ENCODE measurements at regions not wholly inside any gene's neighbourhood (a gene's known extent, or its start where the extent isn't known, plus 50 kb on each side); places are given as distances from the start of the nearest gene placed in this dataset.
"Not testable (repeated sequence)": the region's sequence is repeated elsewhere in the genome, so short reads cannot be mapped to it uniquely, and the experiment has no call there.

DNA sequence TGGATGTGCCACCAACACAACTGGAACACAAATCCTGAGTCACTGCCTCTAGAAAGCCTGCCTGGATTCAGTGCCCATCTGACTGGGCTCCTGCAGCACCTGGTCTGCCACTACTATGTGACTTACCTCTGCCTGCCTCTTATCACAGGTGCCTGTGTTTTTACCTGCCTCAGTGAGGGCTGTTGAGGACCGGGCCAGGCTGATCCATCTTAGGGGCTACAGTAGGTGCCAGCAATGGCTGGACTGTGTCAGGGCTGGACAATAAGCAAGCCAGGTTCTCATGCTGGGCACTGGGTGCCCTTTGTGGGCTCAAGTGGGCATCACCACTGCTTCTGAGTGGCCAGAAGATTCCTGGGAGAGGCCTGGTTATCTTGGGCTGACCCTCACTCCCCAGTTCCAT lies 948.6 kb upstream of the TPTE start:
- not testable (repeated sequence) for DNase-seq (ENCODE audit: low spot score)

DNA sequence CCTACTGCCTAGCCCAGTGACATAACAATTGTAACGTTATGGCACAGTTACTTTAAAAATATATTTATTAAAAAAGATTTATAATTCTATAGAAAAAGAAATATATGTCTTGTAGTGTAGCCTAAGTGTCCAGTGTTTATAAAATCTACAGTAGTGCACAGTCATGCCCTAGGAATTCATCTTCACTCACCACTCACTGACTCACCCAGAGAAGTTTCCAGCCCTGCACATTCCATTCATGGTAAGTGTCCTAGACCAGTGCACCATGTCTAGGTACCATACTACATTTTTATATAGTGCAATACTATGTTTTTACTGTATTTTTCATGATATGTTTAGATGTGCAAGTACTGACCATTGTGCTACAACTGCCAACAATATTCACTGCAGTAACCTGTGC lies 947.9 kb upstream of the TPTE start:
- not testable (repeated sequence) for DNase-seq (ENCODE audit: low spot score)

DNA sequence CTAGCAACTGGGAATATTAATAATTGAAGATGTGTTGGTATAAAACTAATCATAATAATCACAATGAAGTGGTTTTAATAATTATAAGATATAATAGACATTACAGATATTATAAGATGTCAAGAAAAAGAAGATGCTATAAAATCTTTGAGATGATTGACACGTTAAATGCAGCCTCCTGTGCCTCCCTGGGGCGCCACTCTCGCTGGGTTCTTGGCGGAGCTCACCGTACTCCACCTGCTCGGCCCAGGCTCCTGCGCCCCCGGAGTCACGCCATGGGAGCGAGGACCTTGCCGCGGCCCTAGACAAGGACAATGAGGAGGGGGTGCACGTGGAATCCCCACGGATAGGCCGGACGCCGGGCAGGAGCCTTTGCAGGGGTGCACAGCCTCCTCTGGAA lies 942.1 kb upstream of the TPTE start:
- not testable (repeated sequence) for DNase-seq (ENCODE audit: low spot score)

DNA sequence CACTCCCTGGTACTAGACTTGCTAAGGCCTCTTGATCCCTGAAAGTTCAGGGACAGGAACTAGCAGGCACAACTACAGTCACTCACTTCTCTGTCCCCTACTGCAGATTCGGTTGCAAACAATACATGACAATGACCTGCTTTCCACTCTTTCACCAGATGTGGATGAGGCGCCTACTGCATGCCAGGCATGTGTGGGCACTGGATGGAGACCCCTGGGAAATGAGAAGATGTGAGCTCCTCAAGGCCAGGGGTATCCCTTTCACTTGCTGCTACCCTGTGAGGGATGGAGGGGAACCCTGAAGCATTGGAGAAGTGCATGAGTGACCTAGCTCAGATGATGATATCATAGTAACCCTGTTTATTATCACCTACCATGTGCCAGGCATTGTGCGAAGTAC lies 933.4 kb upstream of the TPTE start:
- DNase-seq (ENCODE audit: low spot score) = not testable (repeated sequence)

DNA sequence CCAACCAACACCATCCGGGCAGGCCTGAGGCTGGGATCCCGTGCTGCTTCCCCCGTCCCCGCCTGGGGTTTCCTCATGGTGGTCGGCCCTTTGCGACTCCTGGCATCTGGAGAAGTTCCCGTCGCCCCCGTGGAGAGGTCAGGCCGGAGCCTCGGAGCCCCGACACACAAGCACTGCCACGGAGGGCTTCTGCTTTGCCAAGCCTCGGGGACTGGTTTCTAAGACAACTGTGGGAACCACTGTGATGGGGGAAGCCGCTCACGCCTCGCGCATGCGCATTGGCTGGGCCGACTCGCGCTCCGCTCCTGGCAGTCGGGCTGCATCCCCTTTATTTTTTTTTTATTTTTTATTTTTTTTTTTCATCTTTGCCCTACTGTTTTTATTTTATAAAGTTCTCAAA lies 928.8 kb upstream of the TPTE start:
- not testable (repeated sequence) for DNase-seq (ENCODE audit: low spot score)

DNA sequence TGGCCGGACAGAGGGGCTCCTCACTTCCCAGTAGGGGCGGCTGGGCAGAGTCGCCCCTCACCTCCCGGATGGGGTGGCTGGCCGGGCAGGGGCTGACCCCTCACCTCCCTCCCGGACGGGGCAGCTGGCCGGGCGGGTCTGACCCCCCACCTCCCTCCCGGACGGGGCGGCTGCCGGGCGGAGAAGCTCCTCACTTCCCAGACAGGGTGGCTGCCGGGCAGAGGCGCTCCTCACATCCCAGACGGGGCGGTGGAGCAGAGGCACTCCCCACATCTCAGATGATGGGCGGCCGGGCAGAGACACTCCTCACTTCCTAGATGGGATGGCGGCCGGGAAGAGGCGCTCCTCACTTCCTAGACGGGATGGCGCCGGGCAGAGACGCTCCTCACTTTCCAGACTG lies 927.7 kb upstream of the TPTE start:
- not testable (repeated sequence) for DNase-seq (ENCODE audit: low spot score)

DNA sequence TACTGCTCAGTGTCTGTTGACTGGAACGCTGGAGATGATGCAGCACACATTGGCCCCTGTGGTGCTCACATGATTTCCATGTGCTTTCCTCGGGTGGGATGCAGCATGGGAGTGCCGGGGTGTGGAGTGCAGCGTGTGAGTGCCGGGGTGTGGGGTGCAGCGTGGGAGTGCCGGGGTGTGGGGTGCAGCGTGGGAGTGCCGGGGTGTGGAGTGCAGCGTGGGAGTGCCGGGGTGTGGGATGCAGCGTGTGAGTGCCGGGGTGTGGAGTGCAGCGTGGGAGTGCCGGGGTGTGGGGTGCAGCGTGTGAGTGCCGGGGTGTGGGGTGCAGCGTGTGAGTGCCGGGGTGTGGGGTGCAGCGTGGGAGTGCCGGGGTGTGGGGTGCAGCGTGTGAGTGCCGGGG lies 907.4 kb upstream of the TPTE start:
- not testable (repeated sequence) for DNase-seq (ENCODE audit: low spot score)

DNA sequence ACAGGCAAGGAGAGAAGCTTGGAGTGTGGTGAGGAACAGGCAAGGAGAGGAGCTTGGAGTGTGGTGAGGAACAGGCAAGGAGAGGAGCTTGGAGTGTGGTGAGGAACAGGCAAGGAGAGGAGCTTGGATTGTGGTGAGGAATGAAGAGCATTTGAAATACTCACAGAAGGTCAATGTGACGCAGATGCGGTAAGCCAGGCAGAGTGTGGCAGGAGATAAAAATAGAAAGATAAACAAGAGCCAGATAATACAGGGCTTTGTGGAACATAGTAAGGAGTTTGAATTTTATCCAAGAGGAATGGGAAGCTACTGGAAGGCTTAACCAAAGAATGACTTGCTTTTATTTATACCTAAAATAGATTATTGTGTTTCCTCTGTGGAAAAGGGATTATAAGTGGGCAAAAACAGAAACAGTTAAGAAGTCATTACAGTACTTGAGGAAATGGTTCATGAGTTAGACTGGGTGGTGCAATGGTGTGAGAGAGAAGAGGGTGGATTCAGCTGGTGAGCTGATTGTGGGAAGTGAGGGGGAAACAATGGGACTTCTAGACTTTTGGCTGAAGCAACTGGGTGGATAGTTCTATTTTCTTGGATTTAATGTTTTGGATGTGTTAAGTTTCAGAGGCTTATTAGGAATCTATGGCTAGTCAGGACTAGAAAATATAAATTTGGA lies 900.1 kb upstream of the TPTE start:
- not testable (repeated sequence) for DNase-seq (ENCODE audit: low spot score)

DNA sequence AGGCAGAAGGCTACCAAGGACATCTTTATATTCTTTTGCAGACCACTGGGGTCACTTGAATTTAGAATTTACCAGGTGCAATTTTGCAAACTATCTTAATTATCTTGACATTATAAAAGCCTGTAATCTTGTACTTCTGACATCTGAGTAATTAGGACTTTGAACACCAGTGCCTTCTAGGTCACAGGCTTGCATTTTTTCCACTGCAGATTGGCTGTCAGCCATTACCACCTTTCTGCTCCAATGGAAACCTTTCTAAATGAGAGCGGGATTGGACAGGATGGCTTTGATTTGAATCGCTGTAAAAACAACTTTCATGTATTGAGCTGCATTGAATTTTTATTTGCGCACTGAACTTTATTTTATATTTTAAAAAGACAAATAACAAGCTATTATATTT lies 893.3 kb upstream of the TPTE start:
- DNase-seq (ENCODE audit: low spot score) = not testable (repeated sequence)

DNA sequence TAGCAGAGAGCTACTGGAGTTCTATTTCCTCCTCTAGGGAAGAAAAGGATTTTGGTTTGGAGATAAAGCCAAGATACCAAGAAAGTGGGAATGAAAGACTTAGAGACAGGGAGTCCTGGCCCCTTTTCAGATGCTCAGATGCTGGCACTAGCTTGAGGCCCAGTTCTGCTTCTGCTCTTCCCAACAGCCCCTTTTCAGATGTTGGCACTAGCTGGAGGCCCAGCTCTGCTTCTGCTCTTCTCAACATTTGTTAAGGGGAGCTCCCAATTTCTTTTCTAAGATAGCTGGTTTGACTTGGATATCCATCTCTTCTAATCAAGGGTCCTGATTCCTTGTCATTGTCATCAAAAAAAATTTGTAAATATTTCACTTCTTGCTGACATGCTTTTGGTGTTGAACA lies 874.0 kb upstream of the TPTE start:
- DNase-seq (ENCODE audit: low spot score) = not testable (repeated sequence)

DNA sequence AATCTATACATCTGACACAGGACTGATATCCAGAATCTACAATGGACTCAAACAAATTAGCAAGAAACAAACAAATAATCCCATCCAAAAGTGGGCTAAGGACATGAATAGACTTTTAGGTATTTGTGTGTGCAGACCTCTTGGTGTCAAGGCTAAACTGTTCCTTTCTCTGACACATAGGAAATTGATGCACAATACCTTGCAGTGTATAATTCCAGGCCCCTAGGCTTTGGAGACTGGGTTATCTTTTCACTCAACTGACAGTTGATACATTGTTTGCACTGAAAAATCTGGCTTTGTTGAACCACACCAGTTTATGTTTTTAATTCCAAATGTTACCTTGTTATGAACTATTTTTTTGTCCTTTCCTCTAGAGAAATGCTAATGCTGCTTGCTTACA lies 873.1 kb upstream of the TPTE start:
- not testable (repeated sequence) for DNase-seq (ENCODE audit: low spot score)

DNA sequence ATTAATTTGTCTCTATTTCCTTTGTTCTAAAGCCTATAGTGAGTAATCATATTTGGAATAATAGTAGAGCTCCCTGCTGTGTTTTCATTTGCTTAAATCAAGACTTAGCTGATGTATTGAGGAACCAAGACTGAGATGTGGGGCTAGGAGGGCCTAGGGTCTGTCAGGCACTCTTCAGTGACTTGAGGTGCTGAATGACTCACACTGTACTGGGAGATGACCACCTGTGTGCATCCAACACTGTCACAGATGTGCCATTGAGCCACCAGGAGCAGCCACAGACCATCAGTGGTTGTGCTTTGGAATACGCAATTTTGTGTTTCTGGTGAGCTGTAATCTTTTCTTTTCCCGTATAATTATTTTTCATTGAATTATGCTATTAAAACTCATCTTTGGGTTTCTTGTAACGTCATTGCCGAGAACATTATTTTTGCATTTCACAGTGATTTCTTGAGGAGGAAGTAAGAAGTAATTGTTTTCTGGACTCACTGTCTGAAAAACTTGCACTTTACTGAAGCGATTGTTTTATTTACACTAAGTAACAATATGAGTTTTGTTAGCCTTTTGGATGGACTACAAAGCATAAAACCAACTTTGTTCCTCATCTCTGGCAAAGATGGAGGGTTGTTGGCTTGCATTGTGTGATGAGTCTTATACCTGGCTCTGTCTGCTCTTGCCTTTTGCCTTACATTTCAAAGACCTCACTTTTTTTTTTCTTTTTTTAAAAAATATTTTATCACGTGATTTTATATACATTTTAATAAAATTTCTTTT lies 872.2 kb upstream of the TPTE start:
- DNase-seq (ENCODE audit: low spot score) = not testable (repeated sequence)

DNA sequence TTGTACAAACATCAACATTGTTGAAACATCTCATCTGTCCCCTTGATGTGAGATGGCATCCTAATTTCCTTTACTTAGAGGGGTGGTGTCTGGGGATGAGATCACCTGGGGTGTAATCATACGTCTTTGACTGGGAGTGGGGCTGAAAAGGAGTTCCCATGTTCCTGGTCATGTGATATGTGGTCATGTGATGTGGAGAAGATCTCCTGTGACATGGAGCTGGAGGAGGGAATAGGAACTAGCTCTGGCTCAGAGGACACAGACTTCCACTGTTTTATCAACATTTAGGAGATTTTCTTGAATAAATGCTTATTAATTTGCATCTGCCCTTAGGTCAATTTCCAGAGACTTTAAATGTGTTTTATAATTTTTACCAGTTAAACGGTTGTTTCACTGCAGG lies 868.6 kb upstream of the TPTE start:
- not testable (repeated sequence) for DNase-seq (ENCODE audit: low spot score)

DNA sequence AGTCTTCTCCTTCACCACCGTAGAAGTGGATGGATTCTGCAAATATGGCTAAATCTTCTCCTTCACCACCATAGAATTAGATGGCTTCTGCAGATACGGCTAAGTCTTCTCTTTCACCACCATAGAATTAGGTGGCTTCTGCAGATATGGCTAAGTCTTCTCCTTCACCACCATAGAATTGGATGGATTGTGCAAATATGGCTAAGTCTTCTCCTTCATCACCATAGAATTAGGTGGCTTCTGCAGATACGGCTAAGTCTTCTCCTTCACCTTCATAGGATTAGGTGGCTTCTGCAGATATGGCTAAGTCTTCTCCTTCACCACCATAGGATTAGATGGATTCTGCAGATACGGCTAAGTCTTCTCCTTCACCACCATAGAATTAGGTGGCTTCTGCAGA lies 866.2 kb upstream of the TPTE start:
- DNase-seq (ENCODE audit: low spot score) = not testable (repeated sequence)

DNA sequence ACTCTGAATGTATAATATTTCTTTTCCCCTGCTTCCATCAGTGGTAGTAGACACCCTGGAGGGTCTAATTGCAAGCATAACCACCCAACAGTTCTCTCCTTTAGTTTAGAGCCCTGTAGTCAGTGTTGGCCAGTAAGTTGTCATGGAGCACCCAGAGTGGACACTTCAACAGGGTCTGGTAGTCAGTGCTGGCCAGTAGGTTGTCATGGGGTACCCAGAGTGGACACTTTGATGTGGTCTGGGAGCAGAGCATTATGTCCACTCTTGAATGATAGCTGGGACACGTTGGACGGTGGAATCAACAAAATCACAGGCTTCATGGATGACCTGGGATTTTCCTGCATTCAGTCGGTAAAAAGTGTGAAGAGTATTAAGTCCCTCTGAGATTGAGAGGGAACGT lies 864.9 kb upstream of the TPTE start:
- DNase-seq (ENCODE audit: low spot score) = not testable (repeated sequence)

DNA sequence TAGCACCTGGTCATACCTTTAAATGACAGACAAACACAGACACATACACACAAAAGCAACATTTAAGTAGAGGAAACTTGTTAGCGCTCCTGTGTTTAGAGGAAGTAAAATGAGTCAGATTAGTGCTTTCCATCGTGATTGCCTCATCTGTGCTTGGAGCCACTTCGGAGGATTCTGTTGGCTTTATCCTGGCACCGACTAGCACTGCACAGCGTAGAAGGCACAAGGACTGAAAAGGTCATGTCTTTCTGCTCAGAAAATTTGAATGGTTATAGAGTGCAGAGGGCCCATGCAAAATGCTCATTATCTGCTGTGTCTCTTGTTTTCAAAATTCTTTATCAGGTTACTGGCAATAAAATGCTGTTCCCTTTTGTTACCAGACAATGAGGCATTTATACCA lies 863.6 kb upstream of the TPTE start:
- not testable (repeated sequence) for DNase-seq (ENCODE audit: low spot score)

DNA sequence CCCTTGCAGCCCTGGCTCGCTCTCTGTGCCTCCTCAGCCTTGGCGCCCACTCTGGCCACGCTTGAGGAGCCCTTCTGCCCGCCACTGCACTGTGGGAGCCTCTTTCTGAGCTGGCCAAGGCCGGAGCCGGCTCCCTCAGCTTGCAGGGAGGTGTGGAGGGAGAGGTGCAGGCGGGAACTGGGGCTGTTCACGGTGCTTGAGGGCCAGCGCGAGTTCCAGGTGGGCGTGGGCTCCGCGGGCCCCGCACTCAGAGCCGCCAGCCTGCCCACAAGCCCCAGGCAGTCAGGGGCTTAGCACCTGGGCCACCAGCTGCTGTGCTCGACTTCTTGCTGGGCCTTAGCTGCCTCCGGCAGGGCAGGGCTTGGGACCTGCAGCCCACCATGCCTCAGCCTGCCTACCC lies 861.5 kb upstream of the TPTE start:
- not testable (repeated sequence) for DNase-seq (ENCODE audit: low spot score)

DNA sequence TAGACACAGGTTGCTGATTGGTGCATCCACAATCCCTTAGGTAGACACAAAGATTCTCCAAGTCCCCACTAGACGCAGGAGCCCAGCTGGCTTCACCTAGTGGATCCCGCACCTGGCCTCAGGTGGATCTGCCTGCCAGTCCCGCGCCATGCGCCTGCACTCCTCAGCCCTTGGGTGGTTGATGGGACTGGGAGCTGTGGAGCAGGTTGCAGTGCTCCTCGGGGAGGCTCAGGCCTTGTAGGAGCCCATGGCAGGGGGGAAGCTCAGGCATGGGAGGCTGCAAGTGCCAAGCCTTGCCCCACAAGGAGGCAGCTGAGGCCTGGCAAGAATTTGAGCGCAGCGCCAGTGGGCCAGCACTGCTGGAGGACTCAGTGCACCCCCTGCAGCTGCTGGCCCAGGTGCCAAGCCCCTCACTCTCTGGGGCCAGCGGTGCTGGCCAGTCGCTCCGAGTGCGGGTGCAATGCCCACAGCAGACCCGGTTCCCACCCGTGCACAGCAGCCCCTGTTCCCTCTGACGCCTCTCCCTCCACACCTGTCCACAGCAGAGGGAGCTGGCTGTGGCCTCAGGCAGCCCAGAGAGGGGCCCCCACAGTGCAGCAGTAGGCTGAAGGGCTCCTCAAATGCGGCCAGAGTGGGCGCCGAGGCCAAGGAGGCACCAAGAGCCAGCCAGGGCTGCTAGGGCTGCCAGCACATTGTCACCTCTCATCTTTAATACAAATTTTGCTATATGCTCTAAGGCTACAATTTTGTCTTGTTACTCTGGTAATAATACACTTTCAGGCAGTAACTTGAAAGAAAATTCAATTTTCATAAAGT lies 857.3 kb upstream of the TPTE start:
- DNase-seq (ENCODE audit: low spot score) = not testable (repeated sequence)

DNA sequence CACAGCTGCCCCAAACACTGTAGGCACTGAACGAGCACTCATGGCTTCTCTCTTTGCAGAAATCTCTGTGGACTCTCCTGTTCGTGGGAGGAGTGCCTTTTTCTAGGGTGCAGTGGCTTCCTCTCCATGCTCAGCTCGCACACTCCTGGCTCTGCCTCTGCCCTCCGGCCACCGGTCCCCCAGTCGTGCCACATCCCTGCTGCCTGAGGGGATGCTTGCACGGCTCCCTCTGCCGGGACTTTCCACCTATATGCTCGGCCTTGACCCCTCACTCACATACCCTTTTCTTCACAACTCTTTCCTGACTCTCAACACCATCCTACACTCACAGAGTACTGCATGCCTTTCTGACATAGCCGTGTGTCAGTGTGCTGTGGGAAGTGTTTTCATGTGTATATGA lies 845.6 kb upstream of the TPTE start:
- not testable (repeated sequence) for DNase-seq (ENCODE audit: low spot score)

DNA sequence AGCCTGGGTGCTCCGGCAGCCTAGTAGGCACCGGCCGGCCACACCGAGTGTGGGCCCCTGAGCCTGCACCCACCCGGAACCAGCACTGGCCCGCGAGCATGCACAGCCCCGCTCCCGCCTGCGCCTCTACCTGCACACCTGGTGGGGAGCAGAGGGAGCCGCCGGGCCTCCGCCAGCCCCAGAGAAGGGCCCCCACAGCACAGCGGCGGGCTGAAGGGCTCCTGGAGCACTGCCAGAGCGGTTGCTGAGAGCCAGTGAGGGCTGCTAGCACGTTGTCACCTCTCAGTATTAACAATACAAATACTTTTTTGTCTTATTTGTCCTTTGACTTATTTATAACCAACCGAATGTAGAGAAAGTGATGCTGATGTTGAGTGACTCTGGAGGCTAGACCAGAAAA lies 842.4 kb upstream of the TPTE start:
- not testable (repeated sequence) for DNase-seq (ENCODE audit: low spot score)

DNA sequence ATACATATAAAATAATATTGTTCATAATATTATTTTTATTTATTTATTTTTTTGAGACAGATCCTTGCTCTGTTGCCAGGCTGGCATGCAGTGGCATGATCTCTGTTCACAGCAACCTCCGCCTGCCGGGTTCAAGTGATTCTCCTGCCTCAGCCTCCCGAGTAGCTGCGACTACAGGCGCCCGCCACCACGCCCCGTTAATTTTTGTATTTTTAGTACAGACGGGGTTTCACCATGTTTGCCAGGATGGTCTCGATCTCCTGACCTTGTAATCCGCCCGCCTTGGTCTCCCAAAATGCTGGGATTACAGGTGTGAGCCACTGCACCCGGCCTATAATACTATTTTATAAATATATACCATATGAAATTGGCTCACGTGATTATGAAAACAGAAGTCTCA lies 832.4 kb upstream of the TPTE start:
- DNase-seq (ENCODE audit: low spot score) = not testable (repeated sequence)

DNA sequence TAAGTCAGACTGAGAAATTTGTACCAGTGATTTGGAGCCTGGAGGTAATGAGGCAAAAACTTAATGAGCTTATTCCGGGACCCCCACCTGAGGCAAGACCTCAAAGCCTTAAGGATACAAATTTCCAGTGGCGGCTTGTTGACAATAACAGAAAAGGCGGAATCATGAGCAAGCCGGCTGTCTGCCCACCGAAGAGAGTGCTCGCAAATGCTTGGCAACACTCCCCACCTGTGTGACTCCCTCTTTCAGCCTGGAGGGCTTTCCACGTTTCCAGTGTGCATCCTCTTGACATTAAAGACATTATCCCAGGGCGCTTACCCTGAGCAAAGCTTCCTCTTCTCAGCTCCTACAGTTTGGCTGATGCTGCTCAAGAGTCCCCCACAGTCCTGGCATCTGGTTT lies 830.4 kb upstream of the TPTE start:
- not testable (repeated sequence) for DNase-seq (ENCODE audit: low spot score)

DNA sequence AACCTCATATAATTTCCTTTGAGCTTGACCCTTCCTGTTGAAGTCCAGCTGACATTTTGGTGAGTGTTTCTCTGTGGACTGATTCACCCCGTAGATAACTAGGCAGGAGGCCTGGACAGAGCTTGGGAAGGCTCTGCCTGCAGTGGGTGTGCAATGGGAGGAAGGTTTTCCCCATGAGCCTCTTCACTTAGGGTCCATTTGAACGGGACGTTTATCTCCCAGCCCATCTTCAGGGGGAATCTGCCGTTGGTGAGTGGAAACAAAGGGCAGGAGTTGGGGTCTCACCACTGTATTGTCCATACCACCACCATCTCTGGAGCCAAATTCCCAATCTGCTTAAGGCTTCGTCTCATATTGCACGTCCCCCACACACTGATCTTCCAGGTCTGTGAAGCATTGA lies 825.6 kb upstream of the TPTE start:
- DNase-seq (ENCODE audit: low spot score) = not testable (repeated sequence)
